K562 (cell line): ENCODE measurements at regions not wholly inside any gene's neighbourhood (a gene's known extent, or its start where the extent isn't known, plus 50 kb on each side); places are given as distances from the start of the nearest gene placed in this dataset.

Experiments
- CBFA2T2 ChIP-seq: fragments of 450-650 bp; conservative IDR thresholded peaks from 2 replicates; pipeline ENCODE4 v1.6.1; 2017; ENCODE audit warnings: mild to moderate bottlenecking
- EHMT2 ChIP-seq: fragments of 450-650 bp; IDR thresholded peaks from 2 replicates; pipeline ENCODE4 v1.6.1; 2018; ENCODE audit warnings: antibody characterized with exemption
- FOXP1 ChIP-seq: sonication (generic); formaldehyde crosslinking; IDR thresholded peaks from 2 replicates; pipeline ENCODE4 v1.8.0; 2022; ENCODE audit warnings: mild to moderate bottlenecking, missing genetic modification reagents
- HDAC1 ChIP-seq, 2 experiments: fragments of 450-650 bp; IDR thresholded peaks; 2 replicates each; pipeline ENCODE4 v1.6.1; 2016 to 2017; ENCODE audit warnings: inconsistent platforms in 1 of 2, mild to moderate bottlenecking in 1 of 2, moderate library complexity in 1 of 2
- HMG20A ChIP-seq: fragments of 450-650 bp; formaldehyde crosslinking; conservative IDR thresholded peaks from 2 replicates; pipeline ENCODE4 v1.4.0; 2020; ENCODE audit warnings: mild to moderate bottlenecking, mixed read lengths
- KAT7 ChIP-seq: sonication (generic); formaldehyde crosslinking; IDR thresholded peaks from 2 replicates; pipeline ENCODE4 v1.8.0; 2022; ENCODE audit warnings: missing genetic modification reagents, mild to moderate bottlenecking, borderline replicate concordance
- NEUROD1 ChIP-seq: fragments of 150-350 bp; IDR thresholded peaks from 2 replicates; pipeline ENCODE4 v1.6.1; 2014; ENCODE audit warnings: borderline replicate concordance, low read length, low read depth; ENCODE audit not compliant: partially characterized antibody
- RBM14 ChIP-seq: fragments of 200-400 bp; formaldehyde crosslinking; IDR thresholded peaks from 2 replicates; pipeline ENCODE4 v1.6.1; 2018; ENCODE audit warnings: low read depth, mild to moderate bottlenecking, low read length, moderate library complexity, borderline replicate concordance; ENCODE audit not compliant: insufficient read depth
- SMAD4 ChIP-seq: fragments of 250-450 bp; sonication (Bioruptor Pico); conservative IDR thresholded peaks from 2 replicates; pipeline ENCODE4 v1.8.0; 2021; ENCODE audit warnings: inconsistent platforms, mild to moderate bottlenecking, moderate library complexity
- SMARCB1 ChIP-seq: IDR thresholded peaks from 2 replicates; pipeline ENCODE4 v1.6.1; 2011; ENCODE audit warnings: improper control_type of control experiment, low read depth; ENCODE audit not compliant: insufficient read length
- STAT5A ChIP-seq: IDR thresholded peaks from 2 replicates; pipeline ENCODE4 v1.6.1; 2012; ENCODE audit warnings: low read length, inconsistent platforms, borderline replicate concordance
- ZFPM2 ChIP-seq: fragments of 250-450 bp; sonication (Bioruptor Pico); IDR thresholded peaks from 2 replicates; pipeline ENCODE4 v1.5.1; 2022; ENCODE audit warnings: mild to moderate bottlenecking
- ZNF175 ChIP-seq: fragments of 200-800 bp; sonication (Bioruptor generic); IDR thresholded peaks from 2 replicates; pipeline ENCODE4 v1.6.1; 2016; ENCODE audit warnings: low read depth, mild to moderate bottlenecking, missing genetic modification characterization, missing compliant biosample characterization
- ZNF589 ChIP-seq: fragments of 200-800 bp; sonication (Bioruptor generic); IDR thresholded peaks from 2 replicates; pipeline ENCODE4 v1.6.1; 2016; ENCODE audit warnings: low read depth, missing genetic modification characterization, missing compliant biosample characterization
- TF ChIP-seq, protein P1 (sequence below): sonication (generic); IDR thresholded peaks from 2 replicates; pipeline ENCODE4 v1.6.1; 2016
- TF ChIP-seq, protein P2 (sequence below): fragments of 250-450 bp; sonication (Bioruptor Pico); IDR thresholded peaks from 2 replicates; pipeline ENCODE4 v1.8.0; 2022; ENCODE audit warnings: inconsistent platforms, mild to moderate bottlenecking, moderate library complexity, borderline replicate concordance
- TF ChIP-seq, protein P3 (sequence below): fragments of 450-650 bp; IDR thresholded peaks from 2 replicates; pipeline ENCODE4 v1.6.1; 2017; ENCODE audit warnings: antibody characterized with exemption
- TF ChIP-seq, protein P4 (sequence below): fragments of 250-450 bp; sonication (Bioruptor Pico); IDR thresholded peaks from 2 replicates; pipeline ENCODE4 v1.4.0; 2020; ENCODE audit warnings: mild to moderate bottlenecking, moderate library complexity
- TF ChIP-seq, protein P5 (sequence below): fragments of 250-450 bp; sonication (Bioruptor Pico); IDR thresholded peaks from 2 replicates; pipeline ENCODE4 v1.4.0; 2020

DNA sequence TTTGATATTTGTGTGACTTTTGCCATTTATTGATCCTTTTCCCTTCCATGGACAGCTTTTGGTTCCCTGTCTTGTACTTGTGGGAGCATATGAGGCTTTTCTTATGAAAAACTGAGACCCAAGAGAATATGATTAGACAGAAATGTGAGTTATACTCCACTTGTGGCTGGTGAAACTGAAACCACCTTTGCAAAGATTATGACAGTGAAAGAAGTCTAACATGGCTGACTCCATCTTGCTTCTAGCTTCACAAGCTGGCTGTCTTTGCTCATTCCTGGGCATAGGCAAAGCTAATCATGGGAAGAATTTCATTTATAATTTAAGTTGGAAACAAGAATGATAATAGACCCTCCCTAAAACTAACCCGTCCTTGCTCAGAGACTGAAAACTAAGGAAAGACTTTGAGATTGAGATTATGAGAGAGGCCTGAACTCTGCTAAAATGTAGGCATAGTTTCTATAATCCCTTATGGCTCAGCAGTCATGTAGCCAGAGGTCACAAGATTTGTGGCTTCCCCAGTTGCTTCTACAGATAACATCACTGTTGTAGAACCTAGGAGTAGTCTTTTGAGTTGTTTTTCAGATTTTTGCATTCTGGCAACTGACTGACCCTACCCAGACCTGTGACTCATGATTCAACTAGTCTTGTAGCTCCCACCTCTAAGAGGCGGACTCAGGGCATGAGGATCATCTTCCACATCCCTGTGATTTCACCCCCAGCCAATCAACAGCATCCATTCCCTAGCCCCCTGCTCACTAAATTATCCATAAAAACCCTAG is 50.9 kb upstream of the CD2AP start (continued):
- TF ChIP-seq, protein P1, sequence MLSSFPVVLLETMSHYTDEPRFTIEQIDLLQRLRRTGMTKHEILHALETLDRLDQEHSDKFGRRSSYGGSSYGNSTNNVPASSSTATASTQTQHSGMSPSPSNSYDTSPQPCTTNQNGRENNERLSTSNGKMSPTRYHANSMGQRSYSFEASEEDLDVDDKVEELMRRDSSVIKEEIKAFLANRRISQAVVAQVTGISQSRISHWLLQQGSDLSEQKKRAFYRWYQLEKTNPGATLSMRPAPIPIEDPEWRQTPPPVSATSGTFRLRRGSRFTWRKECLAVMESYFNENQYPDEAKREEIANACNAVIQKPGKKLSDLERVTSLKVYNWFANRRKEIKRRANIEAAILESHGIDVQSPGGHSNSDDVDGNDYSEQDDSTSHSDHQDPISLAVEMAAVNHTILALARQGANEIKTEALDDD: peak; percentile 87
- TF ChIP-seq, protein P2, sequence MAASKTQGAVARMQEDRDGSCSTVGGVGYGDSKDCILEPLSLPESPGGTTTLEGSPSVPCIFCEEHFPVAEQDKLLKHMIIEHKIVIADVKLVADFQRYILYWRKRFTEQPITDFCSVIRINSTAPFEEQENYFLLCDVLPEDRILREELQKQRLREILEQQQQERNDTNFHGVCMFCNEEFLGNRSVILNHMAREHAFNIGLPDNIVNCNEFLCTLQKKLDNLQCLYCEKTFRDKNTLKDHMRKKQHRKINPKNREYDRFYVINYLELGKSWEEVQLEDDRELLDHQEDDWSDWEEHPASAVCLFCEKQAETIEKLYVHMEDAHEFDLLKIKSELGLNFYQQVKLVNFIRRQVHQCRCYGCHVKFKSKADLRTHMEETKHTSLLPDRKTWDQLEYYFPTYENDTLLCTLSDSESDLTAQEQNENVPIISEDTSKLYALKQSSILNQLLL (CRISPR knock-in tag): no peak
- no peak for TF ChIP-seq EHMT2
- no peak for TF ChIP-seq KAT7
- TF ChIP-seq, protein P3, sequence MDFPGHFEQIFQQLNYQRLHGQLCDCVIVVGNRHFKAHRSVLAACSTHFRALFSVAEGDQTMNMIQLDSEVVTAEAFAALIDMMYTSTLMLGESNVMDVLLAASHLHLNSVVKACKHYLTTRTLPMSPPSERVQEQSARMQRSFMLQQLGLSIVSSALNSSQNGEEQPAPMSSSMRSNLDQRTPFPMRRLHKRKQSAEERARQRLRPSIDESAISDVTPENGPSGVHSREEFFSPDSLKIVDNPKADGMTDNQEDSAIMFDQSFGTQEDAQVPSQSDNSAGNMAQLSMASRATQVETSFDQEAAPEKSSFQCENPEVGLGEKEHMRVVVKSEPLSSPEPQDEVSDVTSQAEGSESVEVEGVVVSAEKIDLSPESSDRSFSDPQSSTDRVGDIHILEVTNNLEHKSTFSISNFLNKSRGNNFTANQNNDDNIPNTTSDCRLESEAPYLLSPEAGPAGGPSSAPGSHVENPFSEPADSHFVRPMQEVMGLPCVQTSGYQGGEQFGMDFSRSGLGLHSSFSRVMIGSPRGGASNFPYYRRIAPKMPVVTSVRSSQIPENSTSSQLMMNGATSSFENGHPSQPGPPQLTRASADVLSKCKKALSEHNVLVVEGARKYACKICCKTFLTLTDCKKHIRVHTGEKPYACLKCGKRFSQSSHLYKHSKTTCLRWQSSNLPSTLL: no peak
- TF ChIP-seq HMG20A (CRISPR knock-in tag): no peak
- no peak for TF ChIP-seq CBFA2T2
- no peak for TF ChIP-seq ZNF589 (CRISPR knock-in tag)
- no peak for TF ChIP-seq ZFPM2 (CRISPR knock-in tag)
- TF ChIP-seq ZNF175 (CRISPR knock-in tag): no peak
- TF ChIP-seq NEUROD1: no peak
- no peak for TF ChIP-seq RBM14
- TF ChIP-seq, protein P4, sequence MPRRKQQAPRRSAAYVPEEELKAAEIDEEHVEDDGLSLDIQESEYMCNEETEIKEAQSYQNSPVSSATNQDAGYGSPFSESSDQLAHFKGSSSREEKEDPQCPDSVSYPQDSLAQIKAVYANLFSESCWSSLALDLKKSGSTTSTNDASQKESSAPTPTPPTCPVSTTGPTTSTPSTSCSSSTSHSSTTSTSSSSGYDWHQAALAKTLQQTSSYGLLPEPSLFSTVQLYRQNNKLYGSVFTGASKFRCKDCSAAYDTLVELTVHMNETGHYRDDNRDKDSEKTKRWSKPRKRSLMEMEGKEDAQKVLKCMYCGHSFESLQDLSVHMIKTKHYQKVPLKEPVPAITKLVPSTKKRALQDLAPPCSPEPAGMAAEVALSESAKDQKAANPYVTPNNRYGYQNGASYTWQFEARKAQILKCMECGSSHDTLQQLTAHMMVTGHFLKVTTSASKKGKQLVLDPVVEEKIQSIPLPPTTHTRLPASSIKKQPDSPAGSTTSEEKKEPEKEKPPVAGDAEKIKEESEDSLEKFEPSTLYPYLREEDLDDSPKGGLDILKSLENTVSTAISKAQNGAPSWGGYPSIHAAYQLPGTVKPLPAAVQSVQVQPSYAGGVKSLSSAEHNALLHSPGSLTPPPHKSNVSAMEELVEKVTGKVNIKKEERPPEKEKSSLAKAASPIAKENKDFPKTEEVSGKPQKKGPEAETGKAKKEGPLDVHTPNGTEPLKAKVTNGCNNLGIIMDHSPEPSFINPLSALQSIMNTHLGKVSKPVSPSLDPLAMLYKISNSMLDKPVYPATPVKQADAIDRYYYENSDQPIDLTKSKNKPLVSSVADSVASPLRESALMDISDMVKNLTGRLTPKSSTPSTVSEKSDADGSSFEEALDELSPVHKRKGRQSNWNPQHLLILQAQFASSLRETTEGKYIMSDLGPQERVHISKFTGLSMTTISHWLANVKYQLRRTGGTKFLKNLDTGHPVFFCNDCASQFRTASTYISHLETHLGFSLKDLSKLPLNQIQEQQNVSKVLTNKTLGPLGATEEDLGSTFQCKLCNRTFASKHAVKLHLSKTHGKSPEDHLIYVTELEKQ (CRISPR knock-in tag): no peak
- no peak for TF ChIP-seq FOXP1 (CRISPR knock-in tag)
- no peak for TF ChIP-seq STAT5A
- peak in 1 of 2 experiments; percentile 75; a peak in 2 of 4 replicates for TF ChIP-seq HDAC1 (IDR thresholded peaks at IDR 0.05)
- TF ChIP-seq, protein P5, sequence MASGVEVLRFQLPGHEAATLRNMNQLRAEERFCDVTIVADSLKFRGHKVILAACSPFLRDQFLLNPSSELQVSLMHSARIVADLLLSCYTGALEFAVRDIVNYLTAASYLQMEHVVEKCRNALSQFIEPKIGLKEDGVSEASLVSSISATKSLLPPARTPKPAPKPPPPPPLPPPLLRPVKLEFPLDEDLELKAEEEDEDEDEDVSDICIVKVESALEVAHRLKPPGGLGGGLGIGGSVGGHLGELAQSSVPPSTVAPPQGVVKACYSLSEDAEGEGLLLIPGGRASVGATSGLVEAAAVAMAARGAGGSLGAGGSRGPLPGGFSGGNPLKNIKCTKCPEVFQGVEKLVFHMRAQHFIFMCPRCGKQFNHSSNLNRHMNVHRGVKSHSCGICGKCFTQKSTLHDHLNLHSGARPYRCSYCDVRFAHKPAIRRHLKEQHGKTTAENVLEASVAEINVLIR: no peak
- TF ChIP-seq SMARCB1: no peak
- TF ChIP-seq SMAD4 (CRISPR knock-in tag): no peak
